ENCODE measurements at regions not wholly inside any gene's neighbourhood (a gene's known extent, or its start where the extent isn't known, plus 50 kb on each side); places are given as distances from the start of the nearest gene placed in this dataset.
"Not testable (repeated sequence)": the region's sequence is repeated elsewhere in the genome, so short reads cannot be mapped to it uniquely, and the experiment has no call there.

DNA sequence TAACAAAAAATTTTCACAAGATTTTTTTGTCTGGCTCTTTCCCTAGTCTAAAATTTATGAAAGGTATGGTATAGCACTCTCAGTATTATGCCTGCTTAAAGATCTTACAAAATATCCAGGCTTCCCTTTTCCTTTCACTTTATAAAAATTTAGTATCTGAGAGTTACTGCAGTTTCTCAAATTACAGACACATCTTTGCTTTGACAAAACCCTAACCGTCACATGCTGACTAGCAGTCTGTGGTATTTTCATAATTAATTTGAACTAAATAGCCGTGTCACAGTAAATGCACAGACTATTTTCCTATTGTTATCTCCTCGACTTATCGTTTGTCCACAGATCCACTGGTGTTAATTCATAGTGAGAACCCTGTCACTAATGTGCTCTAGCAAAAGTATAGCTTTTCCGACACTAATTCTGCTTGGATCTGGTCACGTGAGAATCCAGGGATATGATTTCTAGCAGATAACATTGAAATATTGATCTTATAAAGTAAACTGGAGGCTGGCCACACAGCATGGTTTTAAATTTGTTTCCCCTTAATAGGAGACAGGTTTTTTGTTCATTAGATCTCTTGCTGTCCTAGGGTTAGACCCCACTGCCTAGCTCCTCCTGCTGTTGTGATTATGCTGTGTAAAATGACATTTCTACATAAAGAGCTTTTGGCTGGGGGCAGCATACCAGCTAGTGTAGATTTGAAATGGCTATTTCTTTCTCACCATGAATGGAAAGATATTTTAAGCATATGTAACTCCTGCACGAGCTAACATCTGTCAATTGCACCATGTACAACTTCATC lies 340.6 kb upstream of the SASH1 start:
- H3K4me3 ChIP-seq (ENCODE audit: low read depth, low read length): no peak overlapping the region
- peak; percentile 3 for DNase-seq (ENCODE audit: low read depth)
- TF ChIP-seq, protein P1, sequence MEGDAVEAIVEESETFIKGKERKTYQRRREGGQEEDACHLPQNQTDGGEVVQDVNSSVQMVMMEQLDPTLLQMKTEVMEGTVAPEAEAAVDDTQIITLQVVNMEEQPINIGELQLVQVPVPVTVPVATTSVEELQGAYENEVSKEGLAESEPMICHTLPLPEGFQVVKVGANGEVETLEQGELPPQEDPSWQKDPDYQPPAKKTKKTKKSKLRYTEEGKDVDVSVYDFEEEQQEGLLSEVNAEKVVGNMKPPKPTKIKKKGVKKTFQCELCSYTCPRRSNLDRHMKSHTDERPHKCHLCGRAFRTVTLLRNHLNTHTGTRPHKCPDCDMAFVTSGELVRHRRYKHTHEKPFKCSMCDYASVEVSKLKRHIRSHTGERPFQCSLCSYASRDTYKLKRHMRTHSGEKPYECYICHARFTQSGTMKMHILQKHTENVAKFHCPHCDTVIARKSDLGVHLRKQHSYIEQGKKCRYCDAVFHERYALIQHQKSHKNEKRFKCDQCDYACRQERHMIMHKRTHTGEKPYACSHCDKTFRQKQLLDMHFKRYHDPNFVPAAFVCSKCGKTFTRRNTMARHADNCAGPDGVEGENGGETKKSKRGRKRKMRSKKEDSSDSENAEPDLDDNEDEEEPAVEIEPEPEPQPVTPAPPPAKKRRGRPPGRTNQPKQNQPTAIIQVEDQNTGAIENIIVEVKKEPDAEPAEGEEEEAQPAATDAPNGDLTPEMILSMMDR (IDR thresholded peaks at IDR 0.05; ENCODE audit: insufficient read depth, low read depth, low read length): no peak

DNA sequence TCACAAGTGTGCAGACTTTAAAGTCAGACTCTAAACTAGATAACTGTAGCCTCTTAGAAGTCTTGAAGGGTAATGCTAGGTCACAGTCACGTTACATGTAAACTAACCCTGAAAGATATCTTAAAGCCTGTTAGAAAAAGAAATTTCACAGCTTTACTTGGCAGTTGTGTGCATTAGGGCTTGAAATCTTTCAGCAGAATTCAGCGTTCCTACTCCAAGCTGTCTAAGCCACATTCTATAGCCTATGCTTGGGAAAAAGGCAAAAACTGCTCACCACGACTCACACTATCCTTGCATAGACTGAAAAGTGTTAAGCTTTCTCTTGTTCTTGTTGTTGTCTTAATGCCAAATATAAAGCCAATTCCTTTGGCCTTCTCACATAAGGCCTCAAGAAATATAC lies 338.0 kb upstream of the SASH1 start:
- H3K4me3 ChIP-seq (ENCODE audit: low read depth, low read length): no peak overlapping the region
- TF ChIP-seq, protein P1 (IDR thresholded peaks at IDR 0.05; ENCODE audit: insufficient read depth, low read depth, low read length): no peak
- DNase-seq (ENCODE audit: low read depth): no peak

- DNase-seq (ENCODE audit: low read depth): no peak
- TF ChIP-seq, protein P1 (IDR thresholded peaks at IDR 0.05; ENCODE audit: insufficient read depth, low read depth, low read length): no peak
- H3K4me3 ChIP-seq (ENCODE audit: low read depth, low read length): no peak overlapping the region
These were observed 336.8 kb upstream of the SASH1 start for GRCh38 chr6:148005806-148006205.

DNA sequence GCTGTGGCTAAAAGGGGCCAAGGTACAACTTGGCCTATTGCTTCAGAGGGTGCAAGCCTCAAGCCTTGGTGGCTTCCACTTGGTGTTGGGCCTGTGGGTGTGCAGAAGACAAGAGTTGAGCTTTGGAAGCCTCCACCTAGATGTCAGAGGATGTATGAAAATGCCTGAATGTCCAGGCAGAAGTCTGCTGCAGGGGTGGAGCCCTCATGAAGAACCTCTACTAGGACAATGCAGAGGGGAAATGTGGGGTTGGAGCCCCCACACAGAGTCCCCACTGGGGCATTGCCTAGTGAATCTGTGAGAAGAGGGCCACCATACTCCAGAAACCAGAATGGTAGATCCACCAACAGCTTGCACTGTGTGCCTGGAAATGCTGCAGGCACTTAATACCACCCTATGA lies 332.1 kb upstream of the SASH1 start:
- H3K4me3 ChIP-seq (ENCODE audit: low read depth, low read length); DNase-seq (ENCODE audit: low read depth): not testable (repeated sequence)

GRCh38 chr6:148016013-148016412 lies 326.6 kb upstream of the SASH1 start:
- TF ChIP-seq, protein P1 (IDR thresholded peaks at IDR 0.05; ENCODE audit: insufficient read depth, low read depth, low read length): no peak
- DNase-seq (ENCODE audit: low read depth): no peak
- H3K4me3 ChIP-seq (ENCODE audit: low read depth, low read length): no peak overlapping the region

- DNase-seq (ENCODE audit: low read depth): no peak
- no peak overlapping the region for H3K4me3 ChIP-seq (ENCODE audit: low read depth, low read length)
- TF ChIP-seq, protein P1 (IDR thresholded peaks at IDR 0.05; ENCODE audit: insufficient read depth, low read depth, low read length): no peak
These were observed 321.5 kb upstream of the SASH1 start for GRCh38 chr6:148021165-148021564.

DNA sequence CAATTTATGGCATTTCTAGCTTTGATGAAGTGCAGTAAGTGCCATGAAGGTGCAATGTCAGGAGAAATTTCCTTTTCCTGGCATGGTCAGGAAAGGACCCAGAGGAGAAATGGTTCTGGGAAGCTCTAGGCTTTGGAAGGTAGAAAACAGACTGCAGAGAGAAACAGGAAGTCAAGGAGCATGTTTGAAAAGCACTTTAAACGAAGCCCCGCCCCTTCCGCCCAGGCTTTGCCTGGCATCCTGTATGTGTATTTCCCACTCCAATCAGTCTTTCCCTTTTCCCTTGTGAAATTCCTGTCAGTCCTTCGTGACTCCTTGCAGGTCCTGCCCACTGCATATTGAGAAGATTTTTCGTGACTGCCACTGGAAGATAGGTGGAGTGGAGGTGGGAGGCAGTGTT lies 320.9 kb upstream of the SASH1 start:
- no peak for DNase-seq (ENCODE audit: low read depth)
- TF ChIP-seq, protein P1 (IDR thresholded peaks at IDR 0.05; ENCODE audit: insufficient read depth, low read depth, low read length): no peak
- H3K4me3 ChIP-seq (ENCODE audit: low read depth, low read length): no peak overlapping the region

GRCh38 chr6:148022279-148022678 lies 320.4 kb upstream of the SASH1 start:
- H3K4me3 ChIP-seq (ENCODE audit: low read depth, low read length); DNase-seq (ENCODE audit: low read depth): not testable (repeated sequence)
